ENCODE measurements at regions not wholly inside any gene's neighbourhood (a gene's known extent, or its start where the extent isn't known, plus 50 kb on each side); places are given as distances from the start of the nearest gene placed in this dataset.
"Not testable (repeated sequence)": the region's sequence is repeated elsewhere in the genome, so short reads cannot be mapped to it uniquely, and the experiment has no call there.

DNA sequence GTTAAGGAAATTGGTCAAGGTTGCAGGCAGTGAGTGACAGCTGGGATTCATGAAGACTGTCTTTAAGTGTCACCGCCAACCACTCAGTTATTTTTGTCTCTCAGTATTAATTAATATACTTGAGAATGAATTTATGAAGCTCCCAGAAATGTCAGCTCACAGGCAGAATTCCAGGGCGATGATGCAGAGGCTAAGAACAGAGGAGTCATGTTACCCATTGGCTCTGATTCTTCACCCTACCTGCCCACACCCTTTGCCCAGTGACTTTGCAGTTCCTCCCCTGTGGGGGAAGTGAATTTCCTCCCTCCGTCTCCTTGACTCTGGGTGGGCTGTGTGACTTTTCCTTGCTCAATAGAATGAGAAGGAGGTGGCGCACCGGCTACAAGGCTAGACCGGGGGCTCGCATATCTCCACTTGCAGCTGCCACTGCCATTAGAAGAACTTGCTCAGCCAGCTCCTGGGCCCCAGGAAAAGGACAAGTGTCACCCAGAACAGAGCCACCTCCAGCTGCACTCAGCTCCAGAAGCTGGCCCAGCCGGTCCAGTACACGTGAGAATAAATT lies 157.1 kb upstream of the PRKCQ start:
- DNase-seq (ENCODE audit: low spot score) = no peak

DNA sequence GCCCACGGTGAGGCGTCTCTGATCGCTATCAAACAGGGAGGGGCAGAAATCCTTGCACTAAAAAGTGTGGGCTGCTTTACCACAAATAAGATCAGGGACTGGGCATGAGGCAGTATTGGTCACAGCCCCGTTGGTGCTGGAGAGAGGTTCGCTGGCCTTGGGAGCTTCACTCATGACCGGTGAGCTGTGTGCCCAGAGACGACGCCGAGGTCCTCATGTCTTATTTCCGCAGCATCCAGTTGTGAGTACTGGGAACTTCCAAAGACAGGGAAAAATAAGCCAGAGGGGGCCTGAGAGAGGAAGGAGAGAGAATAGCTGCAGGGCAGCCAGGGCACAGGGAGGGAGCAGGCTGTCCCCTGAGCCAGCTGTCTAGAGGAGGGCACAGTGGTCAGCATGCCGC lies 154.2 kb upstream of the PRKCQ start:
- no peak for DNase-seq (ENCODE audit: low spot score)

DNA sequence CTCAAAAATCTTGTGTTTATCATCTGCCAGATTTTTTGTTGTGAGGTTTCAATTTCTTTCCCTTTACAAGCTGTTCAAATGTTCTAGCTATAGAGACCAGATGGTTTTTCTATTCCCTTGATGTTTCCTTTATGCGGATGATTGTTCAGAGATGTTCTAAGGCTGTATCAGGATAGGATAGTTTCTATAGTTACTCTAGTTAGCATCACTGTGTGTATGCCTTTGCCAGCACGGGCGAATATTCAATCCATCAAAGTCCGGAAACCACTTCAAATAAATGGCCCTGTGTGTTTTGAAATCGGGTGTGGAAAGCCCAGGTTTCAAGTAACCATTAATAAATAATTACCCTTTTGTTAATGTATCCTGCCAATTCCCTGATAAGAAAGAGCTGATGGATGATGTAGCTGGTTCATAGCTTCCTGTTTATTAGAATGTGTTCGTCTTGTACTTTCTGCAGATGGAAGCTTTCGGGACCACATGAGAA lies 149.8 kb upstream of the PRKCQ start:
- no peak for DNase-seq (ENCODE audit: low spot score)

DNA sequence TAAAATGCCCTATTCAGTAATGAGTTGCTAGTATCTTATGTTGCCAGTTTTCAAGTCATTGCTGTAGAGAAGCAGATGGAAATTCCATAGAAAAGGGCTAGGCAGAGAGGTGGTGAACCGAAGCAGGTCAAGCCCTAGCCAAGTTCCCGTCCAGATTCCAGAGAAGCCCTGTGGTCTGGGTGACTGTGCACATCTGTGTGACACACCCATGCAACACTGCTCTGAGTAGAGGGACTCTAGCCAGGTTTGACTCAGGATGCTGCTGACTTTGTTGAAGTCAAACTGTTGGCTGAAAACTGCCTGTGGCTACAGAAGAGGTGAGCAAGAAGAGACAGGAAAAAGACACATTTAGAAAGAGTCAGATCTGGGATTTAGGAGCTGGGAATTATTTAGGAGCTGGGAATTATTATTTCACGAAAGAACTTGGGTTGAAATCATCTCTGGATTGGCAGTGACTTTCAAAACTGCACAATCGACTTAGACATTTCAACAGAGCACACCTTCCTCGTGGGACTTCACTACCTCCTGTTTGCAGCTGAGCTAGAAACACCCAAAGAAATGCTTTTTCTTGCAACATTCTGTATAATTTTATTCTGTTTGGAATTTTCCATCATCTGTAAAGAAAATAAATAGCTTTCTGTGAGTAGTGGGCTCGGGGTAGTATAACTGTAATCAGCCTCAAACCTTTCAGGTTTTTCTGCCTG lies 149.1 kb upstream of the PRKCQ start:
- no peak for DNase-seq (ENCODE audit: low spot score)

DNA sequence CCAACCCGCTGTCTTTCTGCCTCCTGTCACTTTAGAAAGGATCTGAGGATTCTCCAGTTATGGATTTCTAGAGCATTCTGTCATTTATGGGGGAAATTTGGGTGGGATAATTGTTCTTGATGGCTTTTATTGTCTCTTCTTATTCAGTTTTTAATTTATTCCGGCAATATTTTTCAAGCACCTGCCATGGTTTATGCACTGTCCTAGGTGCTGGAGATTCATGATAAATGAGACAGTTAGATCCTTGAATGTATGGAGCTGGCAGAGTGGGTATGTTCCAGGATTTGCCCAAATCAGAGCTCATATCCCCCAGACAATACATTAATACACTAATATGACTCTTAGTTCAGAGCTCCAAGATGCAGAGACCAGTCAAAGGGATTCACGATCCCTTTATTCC lies 146.8 kb upstream of the PRKCQ start:
- DNase-seq (ENCODE audit: low spot score) = no peak

DNA sequence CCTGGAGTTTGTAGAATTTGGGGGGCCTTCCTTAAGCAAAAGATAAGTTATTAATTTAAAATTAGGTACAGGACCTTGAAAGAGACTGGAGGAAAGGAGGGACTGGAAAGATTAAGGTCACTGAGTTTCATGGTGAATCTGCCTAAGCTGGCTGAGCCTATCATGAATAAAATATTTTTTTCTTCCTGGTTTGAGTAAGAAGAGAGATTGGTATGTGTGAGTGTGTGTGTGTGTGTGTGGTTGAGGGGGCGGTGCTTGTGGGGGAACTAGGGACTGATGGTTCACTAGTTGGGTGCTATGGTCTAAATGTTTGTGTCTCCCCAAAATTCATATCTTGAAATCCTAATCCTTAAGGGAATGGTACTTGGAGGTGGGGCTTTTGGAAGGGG lies 142.5 kb upstream of the PRKCQ start:
- no peak for DNase-seq (ENCODE audit: low spot score)

DNA sequence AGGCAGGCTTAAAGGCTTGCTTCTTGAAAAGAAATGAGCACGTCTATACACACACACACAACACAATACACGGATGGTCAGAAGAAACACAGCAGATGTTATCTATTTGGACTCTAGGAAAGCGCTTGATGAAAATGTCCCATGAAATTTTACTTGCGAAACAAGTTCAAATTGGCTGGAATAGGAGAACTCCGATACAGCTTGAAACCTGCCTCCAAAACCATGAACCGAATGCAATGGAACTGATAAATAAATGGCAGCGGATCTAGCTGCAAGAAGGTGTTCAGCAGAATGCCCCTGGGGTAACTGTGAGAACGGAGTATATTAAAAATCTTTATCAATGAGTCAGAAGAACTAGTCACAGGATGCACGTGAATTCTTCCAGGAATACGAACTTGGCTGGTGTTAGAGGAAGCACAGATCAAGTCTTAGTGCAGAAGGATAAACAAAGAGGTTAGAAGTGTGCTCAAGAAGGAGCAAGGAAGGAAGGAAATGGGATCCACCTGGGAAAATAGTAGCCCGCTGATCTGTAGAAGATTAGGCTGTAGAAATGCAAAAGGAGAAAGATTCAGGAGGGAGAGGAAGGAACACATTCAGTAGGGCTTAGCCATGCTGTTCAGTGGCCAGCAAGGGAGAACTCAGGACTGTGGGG lies 142.0 kb upstream of the PRKCQ start:
- no peak for DNase-seq (ENCODE audit: low spot score)

DNA sequence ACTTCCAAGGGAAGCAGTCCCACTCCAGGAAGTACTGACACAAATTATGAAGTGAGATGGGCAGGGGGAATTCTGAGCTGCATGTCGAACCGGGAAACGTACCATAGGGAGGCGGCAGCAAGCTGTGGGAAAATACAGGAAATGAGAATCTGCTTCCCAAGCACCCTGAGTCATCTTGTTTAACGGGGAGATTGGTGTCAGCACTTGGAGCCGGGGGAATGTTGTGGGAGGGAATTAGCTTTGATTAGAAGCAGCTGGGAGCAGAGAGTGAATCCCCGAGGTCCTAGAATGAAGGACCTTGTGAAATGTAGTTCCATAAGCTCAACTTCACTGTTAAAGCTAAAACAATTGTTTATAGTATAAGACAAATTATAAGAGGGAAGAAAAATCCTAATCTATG lies 141.4 kb upstream of the PRKCQ start:
- DNase-seq (ENCODE audit: low spot score) = no peak

DNA sequence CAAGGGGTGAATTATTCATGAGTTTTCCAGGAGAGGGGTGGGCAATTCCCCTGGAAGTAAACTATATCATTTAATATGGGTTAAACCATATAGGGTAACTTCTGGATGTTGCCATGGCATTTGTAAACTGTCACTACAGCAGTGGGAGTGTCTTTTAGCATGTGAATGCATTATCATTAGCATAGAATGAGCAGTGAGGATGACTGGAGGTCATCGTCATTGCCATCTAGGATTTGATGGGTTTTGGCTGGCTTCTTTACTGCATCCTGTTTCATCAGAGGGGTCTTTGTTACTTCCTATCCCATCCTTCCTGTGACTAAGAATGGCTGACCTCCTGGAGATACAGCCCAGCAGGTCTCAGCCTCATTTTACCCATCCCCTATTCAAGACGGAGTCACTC lies 139.5 kb upstream of the PRKCQ start:
- DNase-seq (ENCODE audit: low spot score) = no peak

DNA sequence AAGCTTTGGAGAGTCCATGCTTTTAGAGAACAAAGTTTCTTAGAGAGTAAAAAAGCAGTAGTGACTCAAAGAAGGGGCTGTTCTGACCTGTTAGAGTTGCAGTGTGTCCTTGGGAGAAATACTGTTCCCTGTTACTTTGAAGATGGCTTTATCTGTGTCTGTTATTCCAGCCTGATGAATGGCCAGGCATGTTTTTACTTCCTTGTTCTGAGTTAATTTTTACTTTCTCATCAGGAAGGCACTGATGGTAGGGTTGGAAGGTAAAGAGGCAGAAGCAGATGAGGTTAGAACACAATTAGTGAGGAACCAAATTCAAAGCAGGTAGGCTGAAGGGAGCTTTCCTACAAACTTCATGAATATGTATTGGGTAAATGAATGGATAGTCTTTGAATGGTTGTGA lies 138.5 kb upstream of the PRKCQ start:
- no peak for DNase-seq (ENCODE audit: low spot score)

DNA sequence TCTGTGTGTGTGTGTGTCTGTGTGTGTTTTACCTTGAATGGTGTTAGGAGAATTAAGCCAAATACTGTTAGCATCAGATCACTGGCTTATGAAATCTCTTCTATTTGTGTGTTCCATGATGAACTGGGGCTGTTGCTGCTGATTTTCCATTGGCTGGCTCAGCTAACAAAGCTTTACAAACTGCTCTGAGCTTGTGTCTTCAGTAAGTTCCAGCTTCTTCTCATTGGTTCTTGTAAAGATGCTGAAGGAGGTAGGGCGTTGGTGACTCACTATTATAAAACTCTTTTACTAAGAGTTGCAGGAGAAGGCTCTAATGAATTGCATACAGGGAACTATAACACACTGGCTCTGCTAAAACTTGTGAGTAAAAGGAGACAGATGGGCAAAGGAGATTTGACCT lies 136.4 kb upstream of the PRKCQ start:
- no peak for DNase-seq (ENCODE audit: low spot score)

DNA sequence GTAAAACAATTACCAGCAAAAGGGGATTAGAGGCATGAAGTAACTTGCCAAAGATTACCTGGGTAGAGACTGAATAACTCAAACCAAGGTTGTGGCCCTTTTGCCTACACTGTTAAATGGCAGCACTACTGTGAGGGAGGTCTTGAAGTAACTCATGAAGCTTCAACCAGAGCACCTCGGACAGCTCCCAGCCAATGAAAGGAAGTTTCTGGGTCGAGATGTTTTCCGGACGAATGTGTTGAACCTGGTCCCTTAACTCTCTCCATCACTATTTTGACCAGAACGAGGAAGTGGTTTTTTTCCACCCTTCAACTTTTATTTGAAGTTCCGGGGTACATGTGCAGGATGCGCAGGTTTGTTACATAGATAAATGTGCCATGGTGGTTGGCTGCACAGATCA lies 133.6 kb upstream of the PRKCQ start:
- DNase-seq (ENCODE audit: low spot score) = no peak

DNA sequence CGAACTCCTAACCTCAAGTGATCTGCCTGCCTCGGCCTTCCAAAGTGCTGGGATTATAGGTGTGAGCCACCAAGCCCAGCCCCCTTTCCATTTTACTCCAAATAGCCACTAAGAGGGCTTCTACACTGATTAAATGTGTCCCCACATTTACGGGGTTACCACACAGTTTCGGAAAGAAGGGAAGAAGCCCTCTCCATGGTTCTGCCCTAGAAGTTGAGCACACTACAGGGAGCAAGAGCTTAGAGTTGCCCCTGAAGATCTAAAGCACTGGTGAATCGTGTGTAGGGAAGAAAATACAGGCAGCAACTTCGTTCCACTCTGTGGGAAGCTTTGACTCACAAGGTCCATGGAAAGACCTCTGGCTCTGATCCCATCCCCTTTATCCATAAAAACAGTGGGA lies 133.0 kb upstream of the PRKCQ start:
- no peak for DNase-seq (ENCODE audit: low spot score)

DNA sequence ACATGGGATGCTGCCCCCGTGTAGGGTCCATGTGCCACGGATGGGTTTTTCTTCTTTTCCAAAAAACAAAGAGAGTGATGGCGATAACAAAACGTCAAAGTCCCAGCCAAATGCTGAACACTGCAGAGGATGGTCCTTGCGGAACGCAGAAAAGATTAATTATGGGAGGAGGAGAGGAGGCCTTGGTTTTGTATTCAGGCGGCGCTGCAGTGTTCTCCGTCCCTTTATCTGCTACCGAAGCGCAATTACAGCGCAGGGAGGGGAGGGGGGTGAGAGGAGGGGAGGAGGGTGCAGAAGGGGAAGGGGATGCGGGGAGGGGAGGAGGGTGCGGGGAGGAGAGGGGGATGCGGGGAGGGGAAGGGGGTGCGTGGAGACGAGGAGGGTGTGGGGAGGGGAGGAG lies 131.8 kb upstream of the PRKCQ start:
- no peak for DNase-seq (ENCODE audit: low spot score)

DNA sequence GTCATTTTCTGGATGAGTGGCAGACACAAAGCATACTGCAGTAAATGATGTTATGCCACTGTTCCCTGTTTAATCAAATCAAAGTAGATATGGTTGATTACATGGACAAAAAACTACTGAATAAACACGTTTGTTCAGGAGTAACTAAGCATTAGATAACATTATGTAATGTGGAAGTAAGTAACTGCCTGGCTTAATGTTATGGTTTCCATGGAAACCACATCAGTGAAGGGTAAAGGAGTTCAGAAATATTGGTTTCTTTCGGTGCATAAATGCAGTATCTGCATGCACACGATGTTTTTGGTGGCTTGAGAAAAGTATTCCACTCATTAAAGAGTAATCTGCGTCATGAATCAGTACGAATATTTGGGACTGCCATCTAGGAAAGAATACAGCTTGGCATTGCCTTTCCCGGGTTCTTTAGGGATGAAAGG lies 131.3 kb upstream of the PRKCQ start:
- no peak for DNase-seq (ENCODE audit: low spot score)

DNA sequence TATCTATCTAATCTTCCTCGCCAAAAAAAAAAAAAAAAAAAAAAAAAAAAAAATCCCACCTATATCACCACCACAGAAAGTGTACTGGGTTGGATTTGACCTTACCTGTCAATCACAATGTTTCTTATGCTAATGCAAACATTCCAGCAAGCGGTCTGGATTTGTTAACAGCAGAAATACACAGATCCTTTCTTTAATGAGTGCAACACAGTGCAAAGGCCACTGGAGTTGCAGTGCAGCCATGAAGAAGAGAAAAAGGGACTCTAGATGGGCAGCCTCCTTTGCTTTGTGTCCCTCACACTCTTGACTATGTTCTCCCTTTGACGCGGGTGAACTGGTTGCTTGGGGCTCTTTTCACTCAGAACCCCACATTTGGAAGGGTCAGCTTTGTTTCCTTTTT lies 127.3 kb upstream of the PRKCQ start:
- DNase-seq (ENCODE audit: low spot score) = no peak

DNA sequence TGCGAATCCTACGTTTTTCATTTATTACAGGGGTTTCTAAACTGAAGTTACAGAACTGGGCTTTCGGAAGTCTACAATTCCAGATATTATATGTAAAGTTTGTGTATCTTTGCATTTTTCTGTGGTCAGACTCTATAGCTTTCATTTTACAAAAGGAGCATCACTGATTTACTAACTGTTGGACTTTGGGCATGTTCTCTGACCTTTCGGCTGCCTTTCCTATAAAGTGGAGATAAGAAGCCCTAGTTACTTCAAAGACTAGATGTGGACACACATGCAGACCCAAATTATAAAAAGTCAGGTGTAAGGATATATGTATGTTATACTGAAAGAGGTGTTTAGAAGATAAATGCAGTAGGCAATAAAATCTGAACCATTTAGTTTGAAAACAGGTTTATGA lies 126.6 kb upstream of the PRKCQ start:
- no peak for DNase-seq (ENCODE audit: low spot score)

DNA sequence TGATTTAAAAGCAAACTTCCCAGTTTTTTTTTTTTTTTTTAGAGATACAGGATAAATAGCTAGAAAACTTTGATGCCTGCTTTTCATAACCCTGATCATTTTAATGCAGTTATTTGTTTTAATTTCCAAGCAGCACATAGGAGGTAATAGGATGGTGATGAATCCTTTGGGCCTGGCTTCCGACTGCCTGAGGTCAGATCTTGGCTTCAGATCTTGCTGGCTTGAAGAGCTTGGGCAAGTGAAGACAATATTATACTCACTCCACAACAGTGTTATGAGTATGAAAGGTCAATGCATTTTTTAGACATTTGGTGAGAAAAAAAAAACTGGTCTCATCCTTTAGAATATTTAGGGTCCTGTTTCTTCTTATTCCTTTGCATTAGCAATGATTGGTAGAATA lies 124.8 kb upstream of the PRKCQ start:
- DNase-seq (ENCODE audit: low spot score) = no peak

DNA sequence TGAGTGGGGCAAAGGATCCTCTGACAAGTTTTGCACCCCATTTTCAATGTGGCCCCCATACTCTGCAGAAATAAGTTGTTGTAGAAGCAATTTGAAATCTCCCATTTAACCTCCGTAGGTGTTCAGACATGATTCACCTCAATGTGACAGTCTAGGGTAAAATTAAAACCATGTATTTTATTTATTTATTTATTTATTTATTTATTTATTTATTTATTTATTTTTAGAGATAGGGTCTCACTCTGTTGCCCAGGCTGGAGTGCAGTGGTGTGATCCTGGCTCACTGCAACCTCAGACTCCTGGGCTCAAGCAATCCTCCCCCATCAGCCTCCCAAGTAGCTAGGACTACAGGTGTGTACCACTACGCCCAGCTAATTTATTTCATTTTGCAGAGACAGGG lies 122.8 kb upstream of the PRKCQ start:
- DNase-seq (ENCODE audit: low spot score) = not testable (repeated sequence)

DNA sequence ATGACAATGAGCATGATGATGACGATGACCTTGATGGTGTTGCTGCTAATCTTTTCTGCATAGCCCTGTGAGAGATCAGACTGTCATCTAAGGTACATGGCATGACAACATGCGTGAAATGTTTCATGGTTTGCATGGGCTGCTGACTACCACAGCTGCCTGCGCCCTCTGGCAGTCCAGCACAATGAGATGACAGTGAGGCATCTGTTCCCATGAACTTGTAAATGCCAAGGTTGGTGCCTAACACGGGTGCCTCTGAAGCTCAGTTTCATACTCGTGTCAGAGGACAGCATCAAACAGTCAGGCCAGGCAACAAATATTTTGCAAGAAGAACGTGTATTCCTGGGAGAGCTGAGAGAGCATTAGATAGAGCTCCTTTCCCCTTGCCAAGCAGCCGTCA lies 122.0 kb upstream of the PRKCQ start:
- DNase-seq (ENCODE audit: low spot score) = no peak

DNA sequence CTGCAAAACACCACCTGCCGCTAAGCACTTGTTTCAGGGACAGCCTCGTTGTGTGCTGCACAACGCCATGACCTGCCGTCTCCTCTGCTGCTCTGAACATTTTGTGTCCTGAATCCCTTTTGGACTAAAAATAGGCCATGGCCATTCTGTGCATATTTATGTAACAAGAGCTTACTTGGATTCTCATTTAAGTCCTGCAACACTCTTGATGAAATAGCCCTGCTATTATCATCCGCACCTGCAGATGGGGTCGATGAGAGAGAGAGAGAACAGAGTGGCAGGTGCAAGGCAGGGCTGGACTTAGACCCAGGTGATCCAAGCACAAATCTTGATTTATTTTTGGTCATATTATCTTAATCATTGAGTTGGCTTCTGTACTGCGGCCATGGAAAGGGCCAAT lies 121.2 kb upstream of the PRKCQ start:
- DNase-seq (ENCODE audit: low spot score) = peak; percentile 39

DNA sequence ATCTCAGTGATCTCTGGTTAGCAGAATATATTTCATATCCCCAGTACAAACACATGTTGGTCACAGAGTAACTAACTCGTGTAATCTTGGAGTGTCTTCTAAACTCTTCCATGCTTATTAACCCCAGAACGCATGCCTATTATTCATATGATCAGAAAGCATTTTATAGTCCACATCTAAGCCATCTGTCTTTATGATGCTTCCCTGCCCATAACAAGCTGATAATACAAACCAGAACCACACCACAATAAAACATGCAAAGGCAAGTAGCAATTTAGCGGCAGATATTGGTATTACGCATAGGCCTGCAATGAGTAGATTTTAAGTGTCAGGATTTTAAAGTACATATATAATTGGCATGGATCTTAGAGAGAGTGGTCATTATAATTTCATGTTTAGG lies 120.0 kb upstream of the PRKCQ start:
- DNase-seq (ENCODE audit: low spot score) = no peak

DNA sequence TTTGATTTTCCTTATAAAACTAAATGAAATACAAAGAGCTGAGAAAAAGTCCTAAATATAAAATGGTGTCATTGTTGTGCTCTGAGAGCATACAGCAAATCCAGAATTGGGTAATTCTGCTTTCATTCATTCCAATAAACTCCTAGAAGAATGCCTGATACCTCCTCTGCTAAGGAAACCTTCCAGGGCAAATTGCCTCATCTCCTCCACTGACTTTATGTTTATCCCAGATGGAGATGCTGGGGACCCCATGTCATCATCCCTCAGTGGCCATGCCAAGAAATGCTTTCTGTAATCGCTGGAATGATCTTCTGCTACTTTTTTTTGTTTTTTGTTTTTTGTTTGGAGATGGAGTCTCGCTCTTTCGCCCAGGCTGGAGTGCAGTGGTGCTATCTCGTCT lies 119.3 kb upstream of the PRKCQ start:
- DNase-seq (ENCODE audit: low spot score) = no peak
